ENCODE measurements at regions not wholly inside any gene's neighbourhood (a gene's known extent, or its start where the extent isn't known, plus 50 kb on each side); places are given as distances from the start of the nearest gene placed in this dataset.

- TF ChIP-seq CTCF (IDR thresholded peaks at IDR 0.05) (no peak), POLR2A (IDR thresholded peaks at IDR 0.05) (no peak)
Observed at GRCh38 chr6:48744948-48745347, 634.0 kb upstream of the PTCHD4 start.

All from testis (tissue), 2 donors.